ENCODE measurements at regions not wholly inside any gene's neighbourhood (a gene's known extent, or its start where the extent isn't known, plus 50 kb on each side); places are given as distances from the start of the nearest gene placed in this dataset.

- no peak overlapping the region for H3K27ac ChIP-seq
- no peak overlapping the region for H3K4me3 ChIP-seq
- TF ChIP-seq POLR2A (IDR thresholded peaks at IDR 0.05) (no peak), POLR2AphosphoS5 (IDR thresholded peaks at IDR 0.05) (no peak), EP300 (IDR thresholded peaks at IDR 0.05) (no peak), CTCF (IDR thresholded peaks at IDR 0.05) (no peak)
- H3K36me3 ChIP-seq: no peaks in the 10 kb centered on the region
- no peaks in the 10 kb centered on the region for H3K9me3 ChIP-seq
- no peaks in the 10 kb centered on the region for H3K27me3 ChIP-seq
- intact Hi-C loops (cut with DNase I; ENCODE audit: low total_unique reads): no loop called here
- H3K4me1 ChIP-seq: no peaks in the 10 kb centered on the region
- DNase-seq: no peak
- 44 to 62% (median 48%) methylated on average over 4 of the region's 4 CpGs for WGBS, 5 donors
Measured at GRCh38 chr5:118778941-118779340, 209.4 kb downstream of the DTWD2 start.

GRCh38 chr5:118777189-118777736 is 211.1 kb downstream of the DTWD2 start:
- no peak for TF ChIP-seq CTCF (IDR thresholded peaks at IDR 0.05)
- no peak for TF ChIP-seq EP300 (IDR thresholded peaks at IDR 0.05)
- no peak for TF ChIP-seq POLR2AphosphoS5 (IDR thresholded peaks at IDR 0.05)
- TF ChIP-seq POLR2A (IDR thresholded peaks at IDR 0.05): no peak
- 56 to 77% (median 61%) methylated on average over 3 of the region's 3 CpGs for whole genome bisulfite sequencing, 5 donors
- Histone ChIP-seq H3K4me3 (no peak overlapping the region), H3K27ac (no peak overlapping the region), H3K9me3 (no peaks in the 10 kb centered on the region), H3K4me1 (no peaks in the 10 kb centered on the region), H3K27me3 (no peaks in the 10 kb centered on the region), H3K36me3 (no peaks in the 10 kb centered on the region)
- no peak for DNase-seq
- intact Hi-C loops (cut with DNase I; ENCODE audit: low total_unique reads): no loop called here

GRCh38 chr5:118776755-118777154 is 211.6 kb downstream of the DTWD2 start:
- Histone ChIP-seq H3K9me3 (no peaks in the 10 kb centered on the region), H3K36me3 (no peaks in the 10 kb centered on the region), H3K4me3 (no peak overlapping the region), H3K4me1 (no peaks in the 10 kb centered on the region), H3K27me3 (no peaks in the 10 kb centered on the region), H3K27ac (no peak overlapping the region)
- TF ChIP-seq CTCF (IDR thresholded peaks at IDR 0.05) (no peak), POLR2A (IDR thresholded peaks at IDR 0.05) (no peak), POLR2AphosphoS5 (IDR thresholded peaks at IDR 0.05) (no peak)
- WGBS, 5 donors: 75 to 100% (median 86%) methylated on average over 1 of the region's 1 CpG
- DNase-seq: no peak
- intact Hi-C loops (cut with DNase I; ENCODE audit: low total_unique reads): no loop called here

- no peak overlapping the region for H3K27ac ChIP-seq
- no peaks in the 10 kb centered on the region for H3K27me3 ChIP-seq
- no peaks in the 10 kb centered on the region for H3K36me3 ChIP-seq
- no peaks in the 10 kb centered on the region for H3K4me1 ChIP-seq
- H3K9me3 ChIP-seq: no peaks in the 10 kb centered on the region
- TF ChIP-seq CTCF (IDR thresholded peaks at IDR 0.05) (no peak), POLR2A (IDR thresholded peaks at IDR 0.05) (no peak), EP300 (IDR thresholded peaks at IDR 0.05) (no peak), POLR2AphosphoS5 (IDR thresholded peaks at IDR 0.05) (no peak)
- intact Hi-C loops (cut with DNase I; ENCODE audit: low total_unique reads): no loop called here
- DNase-seq: no peak
- WGBS, 5 donors: 76 to 86% (median 79%) methylated on average over 2 of the region's 2 CpGs
- H3K4me3 ChIP-seq: no peak overlapping the region
Measured at GRCh38 chr5:118775790-118776499, 212.4 kb downstream of the DTWD2 start.
